ENCODE measurements at regions not wholly inside any gene's neighbourhood (a gene's known extent, or its start where the extent isn't known, plus 50 kb on each side); places are given as distances from the start of the nearest gene placed in this dataset.

DNA sequence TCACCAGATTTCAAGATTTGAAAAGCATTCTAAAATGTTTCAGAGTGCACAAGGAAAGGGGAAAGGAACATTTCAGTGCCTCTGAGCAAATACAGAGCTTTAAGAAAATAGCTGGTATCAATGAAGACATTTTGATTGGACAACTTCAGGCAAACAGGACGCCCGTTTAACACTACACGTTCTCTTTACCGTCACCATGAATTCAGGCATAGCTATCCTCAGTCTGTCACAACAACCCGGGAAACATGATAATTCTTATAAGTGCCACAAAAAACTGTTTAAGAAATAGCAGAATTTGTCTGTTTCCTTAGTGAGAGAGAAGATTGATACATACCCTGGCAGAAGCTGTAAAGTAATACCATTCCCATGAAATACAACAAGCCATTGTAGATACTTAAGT is 392.4 kb upstream of the PDE4D start:
- no peak for TF ChIP-seq EZH2 (IDR thresholded peaks at IDR 0.05; ENCODE audit: borderline replicate concordance, insufficient read depth, low read depth, low read length, poor library complexity, severe bottlenecking)
- TF ChIP-seq, protein P1, sequence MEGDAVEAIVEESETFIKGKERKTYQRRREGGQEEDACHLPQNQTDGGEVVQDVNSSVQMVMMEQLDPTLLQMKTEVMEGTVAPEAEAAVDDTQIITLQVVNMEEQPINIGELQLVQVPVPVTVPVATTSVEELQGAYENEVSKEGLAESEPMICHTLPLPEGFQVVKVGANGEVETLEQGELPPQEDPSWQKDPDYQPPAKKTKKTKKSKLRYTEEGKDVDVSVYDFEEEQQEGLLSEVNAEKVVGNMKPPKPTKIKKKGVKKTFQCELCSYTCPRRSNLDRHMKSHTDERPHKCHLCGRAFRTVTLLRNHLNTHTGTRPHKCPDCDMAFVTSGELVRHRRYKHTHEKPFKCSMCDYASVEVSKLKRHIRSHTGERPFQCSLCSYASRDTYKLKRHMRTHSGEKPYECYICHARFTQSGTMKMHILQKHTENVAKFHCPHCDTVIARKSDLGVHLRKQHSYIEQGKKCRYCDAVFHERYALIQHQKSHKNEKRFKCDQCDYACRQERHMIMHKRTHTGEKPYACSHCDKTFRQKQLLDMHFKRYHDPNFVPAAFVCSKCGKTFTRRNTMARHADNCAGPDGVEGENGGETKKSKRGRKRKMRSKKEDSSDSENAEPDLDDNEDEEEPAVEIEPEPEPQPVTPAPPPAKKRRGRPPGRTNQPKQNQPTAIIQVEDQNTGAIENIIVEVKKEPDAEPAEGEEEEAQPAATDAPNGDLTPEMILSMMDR (IDR thresholded peaks at IDR 0.05), result no peak
